ENCODE measurements at regions not wholly inside any gene's neighbourhood (a gene's known extent, or its start where the extent isn't known, plus 50 kb on each side); places are given as distances from the start of the nearest gene placed in this dataset.
A peak's percentile ranks its signal among the peaks of the same experiment; 100 is the strongest.

DNA sequence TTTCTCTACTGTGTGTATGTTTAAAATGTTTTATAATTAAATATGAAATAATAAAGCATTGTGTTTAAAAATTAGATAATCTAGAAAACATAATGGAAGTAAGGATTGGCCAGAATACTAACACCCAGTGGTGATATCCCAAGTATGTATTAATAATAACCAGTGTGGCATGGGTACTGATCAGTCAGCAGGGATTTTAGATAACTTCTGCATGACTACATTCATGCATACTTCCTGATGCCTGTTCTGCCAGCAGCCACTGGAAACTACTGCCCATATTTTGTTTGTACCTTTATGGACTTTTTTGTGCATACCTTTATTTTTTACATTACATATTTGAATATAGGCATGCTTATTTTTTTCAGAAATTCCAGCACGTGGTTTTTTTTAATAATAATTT lies 156.6 kb upstream of the TMEM196 start:
- Histone ChIP-seq H3K9ac (ENCODE audit: insufficient read length) (no peak overlapping the region), H3K36me3 (ENCODE audit: insufficient read depth, low read length) (no peaks in the 10 kb centered on the region), H3K9me3 (ENCODE audit: low read depth, low read length) (no peaks in the 10 kb centered on the region), H3K27ac (no peak overlapping the region), H3K4me3 (no peak overlapping the region)
- DNase-seq (ENCODE audit: low read depth, low spot score): no peak
- TF ChIP-seq POLR2AphosphoS5 (IDR thresholded peaks at IDR 0.05; ENCODE audit: borderline replicate concordance, low read depth, low read length): no peak
- TF ChIP-seq FOXP2 (optimal IDR thresholded peaks at IDR 0.05; ENCODE audit: control extremely low read depth, extremely low read length, insufficient read depth): no peak
- TF ChIP-seq EZH2 (IDR thresholded peaks at IDR 0.05): no peak

DNA sequence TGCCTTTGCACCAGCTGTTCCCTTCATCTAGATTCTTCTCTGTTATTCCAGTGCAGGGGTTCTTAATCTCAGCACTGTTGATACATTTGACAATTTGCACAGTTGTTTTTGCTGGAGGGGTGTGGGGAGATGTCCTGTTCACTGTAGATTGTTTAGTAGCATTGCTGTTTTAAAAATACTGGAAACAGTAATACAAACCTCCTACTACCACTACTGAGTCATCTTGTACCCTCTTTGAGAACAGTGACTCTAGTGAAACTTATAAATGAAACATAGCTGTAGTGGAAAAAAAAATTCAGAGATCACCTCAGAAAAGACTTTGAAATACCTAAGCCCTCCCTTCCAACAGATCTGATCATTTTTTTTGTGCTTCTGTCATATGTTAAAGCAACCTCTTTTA lies 154.8 kb upstream of the TMEM196 start:
- DNase-seq (ENCODE audit: low read depth, low spot score): no peak
- H3K9me3 ChIP-seq (ENCODE audit: low read depth, low read length): no peaks in the 10 kb centered on the region
- no peak overlapping the region for H3K9ac ChIP-seq (ENCODE audit: insufficient read length)
- TF ChIP-seq POLR2AphosphoS5 (IDR thresholded peaks at IDR 0.05; ENCODE audit: borderline replicate concordance, low read depth, low read length): no peak
- TF ChIP-seq EZH2 (IDR thresholded peaks at IDR 0.05): no peak
- no peak for TF ChIP-seq FOXP2 (optimal IDR thresholded peaks at IDR 0.05; ENCODE audit: control extremely low read depth, extremely low read length, insufficient read depth)
- no peak overlapping the region for H3K27ac ChIP-seq
- no peaks in the 10 kb centered on the region for H3K36me3 ChIP-seq (ENCODE audit: insufficient read depth, low read length)
- H3K4me3 ChIP-seq: no peak overlapping the region

DNA sequence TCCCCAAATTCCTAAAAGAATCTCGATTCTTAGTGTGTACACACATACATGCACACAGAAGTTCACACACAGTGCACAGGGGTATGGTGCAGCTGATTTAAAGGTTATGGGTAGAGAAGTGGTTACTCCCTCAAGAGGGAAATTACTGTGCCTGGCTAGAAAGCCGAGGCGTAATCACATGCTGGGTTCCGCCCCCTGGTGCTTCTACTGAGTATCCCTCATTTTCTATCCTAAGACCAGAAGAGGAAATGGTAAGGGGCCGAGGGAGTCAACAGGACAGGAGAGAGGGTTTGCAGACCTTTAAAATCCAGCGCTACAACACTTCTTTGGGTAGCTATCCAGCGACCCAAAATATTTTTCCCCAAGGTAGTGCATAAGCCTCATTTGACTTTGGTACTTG lies 147.3 kb upstream of the TMEM196 start:
- Histone ChIP-seq H3K27ac (no peak overlapping the region), H3K9me3 (ENCODE audit: low read depth, low read length) (no peaks in the 10 kb centered on the region), H3K4me3 (no peak overlapping the region), H3K9ac (ENCODE audit: insufficient read length) (no peak overlapping the region), H3K36me3 (ENCODE audit: insufficient read depth, low read length) (no peaks in the 10 kb centered on the region)
- no peak for TF ChIP-seq POLR2AphosphoS5 (IDR thresholded peaks at IDR 0.05; ENCODE audit: borderline replicate concordance, low read depth, low read length)
- TF ChIP-seq FOXP2 (optimal IDR thresholded peaks at IDR 0.05; ENCODE audit: control extremely low read depth, extremely low read length, insufficient read depth): no peak
- TF ChIP-seq EZH2 (IDR thresholded peaks at IDR 0.05): no peak
- DNase-seq (ENCODE audit: low read depth, low spot score): no peak

DNA sequence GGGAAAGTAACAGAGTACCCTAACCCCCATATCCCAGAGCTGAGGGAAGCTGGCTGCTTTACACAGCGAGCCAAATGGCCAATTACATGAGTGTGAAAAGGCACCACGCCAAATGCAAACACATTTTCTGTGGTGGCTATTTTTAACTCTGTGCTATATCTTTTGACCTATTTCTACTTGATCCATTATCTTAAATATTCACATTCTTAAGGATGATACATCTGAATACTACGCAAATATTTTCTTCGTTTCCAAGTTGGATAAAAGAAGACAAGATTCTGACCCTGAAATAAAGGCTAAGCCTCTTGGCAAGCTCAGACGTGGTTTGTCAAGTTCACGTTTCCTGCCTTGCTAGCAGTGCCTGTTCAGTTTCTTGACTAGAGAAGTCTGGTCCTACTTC lies 146.7 kb upstream of the TMEM196 start:
- H3K9ac ChIP-seq (ENCODE audit: insufficient read length): no peak overlapping the region
- TF ChIP-seq POLR2AphosphoS5 (IDR thresholded peaks at IDR 0.05; ENCODE audit: borderline replicate concordance, low read depth, low read length): no peak
- no peak for TF ChIP-seq FOXP2 (optimal IDR thresholded peaks at IDR 0.05; ENCODE audit: control extremely low read depth, extremely low read length, insufficient read depth)
- TF ChIP-seq EZH2 (IDR thresholded peaks at IDR 0.05): no peak
- H3K27ac ChIP-seq: no peak overlapping the region
- DNase-seq (ENCODE audit: low read depth, low spot score): no peak
- no peaks in the 10 kb centered on the region for H3K9me3 ChIP-seq (ENCODE audit: low read depth, low read length)
- no peaks in the 10 kb centered on the region for H3K36me3 ChIP-seq (ENCODE audit: insufficient read depth, low read length)
- H3K4me3 ChIP-seq: no peak overlapping the region

DNA sequence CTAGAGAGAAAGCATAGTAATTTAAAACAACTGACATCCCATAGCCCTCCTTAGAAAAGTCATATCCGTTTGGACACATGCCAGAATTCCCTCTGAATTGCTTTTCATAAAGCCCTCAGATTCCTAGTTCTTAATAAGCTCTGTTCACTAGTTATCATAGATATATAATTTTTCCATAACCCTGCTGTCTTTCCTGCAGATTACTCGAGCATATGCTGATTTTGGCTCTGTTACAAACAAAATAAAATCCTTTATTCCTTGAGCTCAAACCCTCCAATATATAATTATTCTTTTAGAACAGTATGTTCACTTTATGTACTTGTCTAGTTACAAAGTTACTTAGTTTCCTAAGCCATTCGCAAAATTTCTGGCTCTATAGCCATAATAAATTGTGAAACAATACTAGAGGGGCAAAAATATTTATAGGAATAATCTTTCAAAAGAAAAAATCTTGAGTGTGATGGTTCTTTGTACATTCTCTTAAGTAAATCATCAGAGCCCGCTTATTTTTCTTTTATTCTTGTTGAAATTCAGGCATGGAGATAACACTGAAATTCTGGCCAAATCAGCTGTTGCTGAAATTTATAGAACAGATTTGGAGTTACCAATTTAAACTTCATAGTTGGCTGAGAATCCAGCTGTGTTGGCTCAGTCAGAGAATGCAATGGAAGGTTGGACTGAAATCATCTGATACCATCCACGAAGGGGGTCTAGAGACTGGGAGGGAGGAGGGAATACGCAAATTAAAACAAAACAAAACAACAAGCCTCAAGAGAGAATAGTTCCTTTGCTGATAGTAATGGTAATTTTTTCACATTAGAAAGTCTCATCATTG lies 146.1 kb upstream of the TMEM196 start:
- Histone ChIP-seq H3K9ac (ENCODE audit: insufficient read length) (no peak overlapping the region), H3K27ac (no peak overlapping the region), H3K9me3 (ENCODE audit: low read depth, low read length) (no peaks in the 10 kb centered on the region), H3K36me3 (ENCODE audit: insufficient read depth, low read length) (no peaks in the 10 kb centered on the region), H3K4me3 (no peak overlapping the region)
- DNase-seq (ENCODE audit: low read depth, low spot score): peak; percentile 28
- no peak for TF ChIP-seq EZH2 (IDR thresholded peaks at IDR 0.05)
- TF ChIP-seq FOXP2 (optimal IDR thresholded peaks at IDR 0.05; ENCODE audit: control extremely low read depth, extremely low read length, insufficient read depth): no peak
- no peak for TF ChIP-seq POLR2AphosphoS5 (IDR thresholded peaks at IDR 0.05; ENCODE audit: borderline replicate concordance, low read depth, low read length)

DNA sequence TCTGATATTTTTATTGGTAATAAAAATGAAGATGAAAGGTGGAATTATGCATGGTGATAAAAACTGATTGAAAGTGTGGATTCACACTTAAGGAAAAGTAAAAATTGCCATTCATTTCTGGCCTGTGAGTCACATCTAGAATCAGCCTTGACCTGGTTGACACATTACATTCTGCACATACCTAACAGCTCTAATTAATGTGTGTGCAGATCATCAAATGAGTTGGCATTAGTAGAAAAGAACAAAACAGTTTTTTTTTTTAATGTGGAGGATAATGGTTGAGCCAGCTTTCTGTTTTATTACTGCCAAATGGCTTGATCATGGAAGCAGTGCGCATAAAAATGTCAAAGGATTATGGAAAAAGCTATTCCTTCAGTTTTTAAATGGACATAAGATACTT lies 142.6 kb upstream of the TMEM196 start:
- TF ChIP-seq FOXP2 (optimal IDR thresholded peaks at IDR 0.05; ENCODE audit: control extremely low read depth, extremely low read length, insufficient read depth) (no peak), POLR2AphosphoS5 (IDR thresholded peaks at IDR 0.05; ENCODE audit: borderline replicate concordance, low read depth, low read length) (no peak), EZH2 (IDR thresholded peaks at IDR 0.05) (no peak)
- no peak for DNase-seq (ENCODE audit: low read depth, low spot score)
- H3K36me3 ChIP-seq (ENCODE audit: insufficient read depth, low read length): no peaks in the 10 kb centered on the region
- H3K9ac ChIP-seq (ENCODE audit: insufficient read length): no peak overlapping the region
- H3K9me3 ChIP-seq (ENCODE audit: low read depth, low read length): no peaks in the 10 kb centered on the region
- no peak overlapping the region for H3K4me3 ChIP-seq
- H3K27ac ChIP-seq: no peak overlapping the region

DNA sequence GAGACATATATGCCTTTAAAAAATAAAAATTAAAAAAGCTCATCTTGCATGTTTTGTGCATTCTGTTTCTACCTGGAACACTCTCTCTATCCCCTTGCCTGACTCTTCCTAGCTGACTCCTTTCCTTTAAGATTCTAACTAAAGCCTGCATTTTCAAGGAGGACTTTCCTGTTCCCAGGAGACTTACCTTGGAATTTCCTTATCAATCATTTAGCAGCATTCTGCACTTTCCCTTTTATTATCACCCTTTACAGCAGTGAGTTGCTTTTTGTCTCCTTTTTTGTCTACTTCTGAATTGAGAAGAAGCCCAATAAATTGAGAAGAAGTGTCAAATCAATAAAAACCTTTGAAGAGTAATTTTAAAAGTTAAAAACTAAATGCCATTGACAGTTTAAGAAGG lies 142.2 kb upstream of the TMEM196 start:
- H3K36me3 ChIP-seq (ENCODE audit: insufficient read depth, low read length): no peaks in the 10 kb centered on the region
- no peak for DNase-seq (ENCODE audit: low read depth, low spot score)
- H3K4me3 ChIP-seq: no peak overlapping the region
- H3K27ac ChIP-seq: no peak overlapping the region
- H3K9me3 ChIP-seq (ENCODE audit: low read depth, low read length): no peaks in the 10 kb centered on the region
- no peak overlapping the region for H3K9ac ChIP-seq (ENCODE audit: insufficient read length)
- TF ChIP-seq EZH2 (IDR thresholded peaks at IDR 0.05): no peak
- TF ChIP-seq POLR2AphosphoS5 (IDR thresholded peaks at IDR 0.05; ENCODE audit: borderline replicate concordance, low read depth, low read length): no peak
- no peak for TF ChIP-seq FOXP2 (optimal IDR thresholded peaks at IDR 0.05; ENCODE audit: control extremely low read depth, extremely low read length, insufficient read depth)

DNA sequence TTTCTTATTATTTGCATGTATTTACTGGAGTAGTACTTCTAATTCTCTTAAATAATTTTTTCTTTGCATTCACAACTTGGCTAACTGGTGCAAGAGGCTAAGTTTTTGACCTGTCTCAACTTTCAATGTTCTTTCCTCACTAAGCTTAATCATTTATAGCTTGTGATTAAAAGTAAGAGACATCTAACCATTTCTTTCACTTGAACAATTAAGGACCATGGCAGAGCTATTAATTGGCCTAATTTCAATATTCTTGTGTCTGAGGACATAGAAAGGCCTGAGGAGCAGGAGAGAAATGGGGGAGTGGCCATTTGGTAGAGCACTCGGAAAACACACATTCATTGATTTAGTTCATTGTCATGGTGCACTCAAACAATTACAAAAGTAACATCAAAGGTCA lies 141.4 kb upstream of the TMEM196 start:
- DNase-seq (ENCODE audit: low read depth, low spot score): no peak
- no peak for TF ChIP-seq EZH2 (IDR thresholded peaks at IDR 0.05)
- TF ChIP-seq POLR2AphosphoS5 (IDR thresholded peaks at IDR 0.05; ENCODE audit: borderline replicate concordance, low read depth, low read length): no peak
- no peak for TF ChIP-seq FOXP2 (optimal IDR thresholded peaks at IDR 0.05; ENCODE audit: control extremely low read depth, extremely low read length, insufficient read depth)
- no peak overlapping the region for H3K27ac ChIP-seq

DNA sequence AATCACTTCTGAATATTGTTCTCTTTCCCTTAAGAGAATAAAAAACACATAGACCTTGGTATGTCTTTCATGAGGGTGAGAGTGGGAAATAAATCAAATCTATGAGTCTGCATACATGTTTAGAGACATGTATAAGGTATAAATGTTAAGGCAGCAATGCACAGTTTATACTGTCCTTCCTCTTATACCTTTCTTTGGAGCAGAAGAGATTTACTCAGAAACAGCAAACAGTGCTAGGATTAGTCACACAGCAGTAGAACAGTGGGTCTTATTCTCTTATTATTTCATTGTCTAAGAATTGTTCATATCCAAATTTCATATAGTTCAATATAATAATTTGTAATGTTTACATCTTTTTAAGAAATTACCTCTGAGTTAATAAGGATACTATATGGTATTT lies 126.7 kb upstream of the TMEM196 start:
- Histone ChIP-seq H3K27ac (no peak overlapping the region), H3K36me3 (ENCODE audit: insufficient read depth, low read length) (no peaks in the 10 kb centered on the region), H3K9me3 (ENCODE audit: low read depth, low read length) (no peaks in the 10 kb centered on the region), H3K9ac (ENCODE audit: insufficient read length) (no peak overlapping the region), H3K4me3 (no peak overlapping the region)
- DNase-seq (ENCODE audit: low read depth, low spot score): no peak
- no peak for TF ChIP-seq POLR2AphosphoS5 (IDR thresholded peaks at IDR 0.05; ENCODE audit: borderline replicate concordance, low read depth, low read length)
- no peak for TF ChIP-seq EZH2 (IDR thresholded peaks at IDR 0.05)
- TF ChIP-seq FOXP2 (optimal IDR thresholded peaks at IDR 0.05; ENCODE audit: control extremely low read depth, extremely low read length, insufficient read depth): no peak

More for the DNA sequence above, 141.4 kb upstream of the TMEM196 start:
- Histone ChIP-seq H3K9me3 (ENCODE audit: low read depth, low read length) (no peaks in the 10 kb centered on the region), H3K9ac (ENCODE audit: insufficient read length) (no peak overlapping the region), H3K36me3 (ENCODE audit: insufficient read depth, low read length) (no peaks in the 10 kb centered on the region), H3K4me3 (no peak overlapping the region)
